Ishikawa (cell line): ENCODE measurements at regions not wholly inside any gene's neighbourhood (a gene's known extent, or its start where the extent isn't known, plus 50 kb on each side); places are given as distances from the start of the nearest gene placed in this dataset.

Experiments
- CEBPB ChIP-seq: IDR thresholded peaks from 2 replicates; pipeline ENCODE4 v1.6.1; 2012
- CREB1 ChIP-seq: IDR thresholded peaks from 2 replicates; pipeline ENCODE4 v1.6.1; 2012; ENCODE audit warnings: low read depth
- EGR1 ChIP-seq: IDR thresholded peaks from 2 replicates; pipeline ENCODE4 v1.6.1; 2012
- EP300 ChIP-seq: IDR thresholded peaks from 2 replicates; pipeline ENCODE4 v1.6.1; 2012; ENCODE audit warnings: borderline replicate concordance
- FOXM1 ChIP-seq: IDR thresholded peaks from 2 replicates; pipeline ENCODE4 v1.6.1; 2012; ENCODE audit warnings: low read depth, borderline replicate concordance
- MAX ChIP-seq: IDR thresholded peaks from 2 replicates; pipeline ENCODE4 v1.6.1; 2012
- NFIC ChIP-seq: IDR thresholded peaks from 2 replicates; pipeline ENCODE4 v1.6.1; 2012
- RAD21 ChIP-seq: IDR thresholded peaks from 2 replicates; pipeline ENCODE4 v1.6.1; 2012; ENCODE audit warnings: low read depth
- REST ChIP-seq: IDR thresholded peaks from 2 replicates; pipeline ENCODE4 v1.6.1; 2012; ENCODE audit warnings: low read depth, mild to moderate bottlenecking
- TAF1 ChIP-seq: IDR thresholded peaks from 2 replicates; pipeline ENCODE4 v1.6.1; 2012; ENCODE audit warnings: low read depth, mild to moderate bottlenecking
- TCF12 ChIP-seq: IDR thresholded peaks from 2 replicates; pipeline ENCODE4 v1.6.1; 2012; ENCODE audit warnings: low read depth
- TEAD4 ChIP-seq: IDR thresholded peaks from 2 replicates; pipeline ENCODE4 v1.6.1; 2012
- USF1 ChIP-seq: IDR thresholded peaks from 2 replicates; pipeline ENCODE4 v1.6.1; 2012
- YY1 ChIP-seq: IDR thresholded peaks from 2 replicates; pipeline ENCODE4 v1.6.1; 2012; ENCODE audit warnings: low read depth
- ZBTB7A ChIP-seq: IDR thresholded peaks from 2 replicates; pipeline ENCODE4 v1.6.1; 2012; ENCODE audit warnings: low read depth

GRCh38 chr16:79895053-79895916 is 294.7 kb upstream of the MAF start:
- TF ChIP-seq NFIC, result no peak
- TF ChIP-seq REST, result no peak
- no peak for TF ChIP-seq USF1
- no peak for TF ChIP-seq RAD21
- no peak for TF ChIP-seq EGR1
- no peak for TF ChIP-seq MAX
- TF ChIP-seq CEBPB, result no peak
- no peak for TF ChIP-seq FOXM1
- no peak for TF ChIP-seq YY1
- no peak for TF ChIP-seq CREB1
- no peak for TF ChIP-seq EP300
- TF ChIP-seq TAF1, result no peak
- TF ChIP-seq TEAD4, result no peak
- no peak for TF ChIP-seq ZBTB7A
- no peak for TF ChIP-seq TCF12

GRCh38 chr16:79893445-79893844 is 292.9 kb upstream of the MAF start:
- no peak for TF ChIP-seq EP300
- TF ChIP-seq REST, result no peak
- TF ChIP-seq NFIC, result no peak
- TF ChIP-seq USF1, result no peak
- no peak for TF ChIP-seq EGR1
- no peak for TF ChIP-seq CEBPB
- no peak for TF ChIP-seq MAX
- no peak for TF ChIP-seq CREB1
- no peak for TF ChIP-seq FOXM1
- TF ChIP-seq TAF1, result no peak
- no peak for TF ChIP-seq RAD21
- no peak for TF ChIP-seq TEAD4

- TF ChIP-seq FOXM1, result no peak
- no peak for TF ChIP-seq YY1
- no peak for TF ChIP-seq CEBPB
- TF ChIP-seq MAX, result no peak
- no peak for TF ChIP-seq REST
- TF ChIP-seq TAF1, result no peak
These were observed 291.7 kb upstream of the MAF start for GRCh38 chr16:79892278-79892677.

- TF ChIP-seq TEAD4 (no peak), CEBPB (no peak), TCF12 (no peak), RAD21 (no peak), YY1 (no peak), USF1 (no peak), TAF1 (no peak), MAX (no peak), ZBTB7A (no peak), REST (no peak)
These were observed 290.9 kb upstream of the MAF start for GRCh38 chr16:79891458-79891857.
